ENCODE measurements at regions not wholly inside any gene's neighbourhood (a gene's known extent, or its start where the extent isn't known, plus 50 kb on each side); places are given as distances from the start of the nearest gene placed in this dataset.

DNA sequence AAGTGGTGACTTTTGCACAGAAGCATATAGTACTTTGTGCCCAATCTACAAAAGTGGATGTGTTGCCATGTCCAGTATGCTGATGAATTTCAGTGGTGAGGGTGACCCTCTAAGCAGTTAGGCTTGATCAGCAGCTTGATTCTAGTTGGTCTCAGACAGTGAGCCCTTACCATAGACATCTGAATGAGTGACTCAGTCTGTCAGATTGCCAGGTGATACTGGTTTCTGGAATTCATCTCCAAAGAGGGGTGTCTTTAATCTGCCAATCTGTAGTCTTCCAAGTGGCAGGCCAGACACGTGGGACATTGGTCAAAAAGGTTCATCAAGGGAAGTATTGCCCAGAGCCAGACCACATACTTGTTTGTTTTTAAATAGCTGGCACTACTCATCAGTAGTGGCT is 187.4 kb upstream of the SLC16A7 start:
- intact Hi-C loops (cut with DNase I), result no loop called here
- no peak for DNase-seq
- no peaks in the 10 kb centered on the region for H3K27me3 ChIP-seq

DNA sequence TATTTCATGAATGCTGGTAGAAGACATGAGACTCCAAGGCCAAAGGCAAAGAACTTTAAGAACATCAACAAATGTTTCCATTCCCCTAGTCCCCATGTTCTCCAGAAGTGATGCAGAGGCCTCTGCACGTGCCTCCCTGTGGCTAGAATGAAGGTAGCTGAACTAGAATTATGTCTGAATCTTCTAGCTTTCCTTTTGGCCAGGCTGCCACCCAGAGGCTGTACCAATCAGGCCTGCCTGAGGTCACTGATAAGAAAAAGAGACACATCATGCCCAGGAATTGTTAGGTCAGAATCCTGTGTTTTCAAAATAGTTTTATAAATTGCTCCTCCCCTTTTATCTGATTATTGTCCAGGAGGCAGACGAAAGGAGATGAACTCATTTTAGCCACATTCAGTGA is 188.0 kb upstream of the SLC16A7 start:
- H3K36me3 ChIP-seq, result no peaks in the 10 kb centered on the region
- no peaks in the 10 kb centered on the region for H3K4me1 ChIP-seq
- H3K4me3 ChIP-seq, result no peak overlapping the region
- no peak overlapping the region for H3K27ac ChIP-seq
- TF ChIP-seq, protein P1, sequence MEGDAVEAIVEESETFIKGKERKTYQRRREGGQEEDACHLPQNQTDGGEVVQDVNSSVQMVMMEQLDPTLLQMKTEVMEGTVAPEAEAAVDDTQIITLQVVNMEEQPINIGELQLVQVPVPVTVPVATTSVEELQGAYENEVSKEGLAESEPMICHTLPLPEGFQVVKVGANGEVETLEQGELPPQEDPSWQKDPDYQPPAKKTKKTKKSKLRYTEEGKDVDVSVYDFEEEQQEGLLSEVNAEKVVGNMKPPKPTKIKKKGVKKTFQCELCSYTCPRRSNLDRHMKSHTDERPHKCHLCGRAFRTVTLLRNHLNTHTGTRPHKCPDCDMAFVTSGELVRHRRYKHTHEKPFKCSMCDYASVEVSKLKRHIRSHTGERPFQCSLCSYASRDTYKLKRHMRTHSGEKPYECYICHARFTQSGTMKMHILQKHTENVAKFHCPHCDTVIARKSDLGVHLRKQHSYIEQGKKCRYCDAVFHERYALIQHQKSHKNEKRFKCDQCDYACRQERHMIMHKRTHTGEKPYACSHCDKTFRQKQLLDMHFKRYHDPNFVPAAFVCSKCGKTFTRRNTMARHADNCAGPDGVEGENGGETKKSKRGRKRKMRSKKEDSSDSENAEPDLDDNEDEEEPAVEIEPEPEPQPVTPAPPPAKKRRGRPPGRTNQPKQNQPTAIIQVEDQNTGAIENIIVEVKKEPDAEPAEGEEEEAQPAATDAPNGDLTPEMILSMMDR (IDR thresholded peaks at IDR 0.05), result no peak
- TF ChIP-seq POLR2A (IDR thresholded peaks at IDR 0.05), result no peak
- no peaks in the 10 kb centered on the region for H3K27me3 ChIP-seq
- no peaks in the 10 kb centered on the region for H3K9me3 ChIP-seq
- no peak for DNase-seq
- WGBS, 2 donors, result 56 to 65% methylated on average over 2 of the region's 2 CpGs
- intact Hi-C loops (cut with DNase I), result no loop called here

More for the DNA sequence above, 187.4 kb upstream of the SLC16A7 start:
- no peak overlapping the region for H3K27ac ChIP-seq
- no peaks in the 10 kb centered on the region for H3K36me3 ChIP-seq
- no peak overlapping the region for H3K4me3 ChIP-seq
- no peaks in the 10 kb centered on the region for H3K9me3 ChIP-seq
- TF ChIP-seq, protein P1 (IDR thresholded peaks at IDR 0.05), result no peak
- TF ChIP-seq POLR2A (IDR thresholded peaks at IDR 0.05), result no peak
- H3K4me1 ChIP-seq, result no peaks in the 10 kb centered on the region
- 17 to 67% methylated on average over 1 of the region's 1 CpG for WGBS, 2 donors

DNA sequence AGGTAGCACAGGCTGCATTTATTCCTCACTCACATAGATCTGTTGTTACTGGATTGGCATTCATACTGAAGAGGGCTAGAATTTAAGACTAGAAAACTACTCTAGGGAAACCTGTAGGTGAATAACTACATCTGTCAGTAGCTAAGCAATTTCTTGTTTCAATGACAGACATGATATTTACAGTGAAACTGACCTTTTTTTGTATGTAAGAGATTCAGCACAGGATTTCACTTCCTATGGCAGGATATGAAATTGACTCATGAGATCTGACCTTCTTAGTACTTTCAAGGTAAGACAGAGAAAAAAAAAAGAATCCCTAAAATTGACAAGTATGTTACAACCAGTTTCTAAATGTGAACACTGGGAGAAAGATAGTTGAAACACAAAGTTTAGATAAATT is 189.8 kb upstream of the SLC16A7 start:
- Histone ChIP-seq H3K27ac (no peak overlapping the region), H3K36me3 (no peaks in the 10 kb centered on the region), H3K4me3 (no peak overlapping the region), H3K27me3 (no peaks in the 10 kb centered on the region), H3K4me1 (no peaks in the 10 kb centered on the region), H3K9me3 (no peaks in the 10 kb centered on the region)
- DNase-seq, result no peak
- TF ChIP-seq, protein P1 (IDR thresholded peaks at IDR 0.05), result no peak
- no peak for TF ChIP-seq POLR2A (IDR thresholded peaks at IDR 0.05)
- intact Hi-C loops (cut with DNase I), result no loop called here

DNA sequence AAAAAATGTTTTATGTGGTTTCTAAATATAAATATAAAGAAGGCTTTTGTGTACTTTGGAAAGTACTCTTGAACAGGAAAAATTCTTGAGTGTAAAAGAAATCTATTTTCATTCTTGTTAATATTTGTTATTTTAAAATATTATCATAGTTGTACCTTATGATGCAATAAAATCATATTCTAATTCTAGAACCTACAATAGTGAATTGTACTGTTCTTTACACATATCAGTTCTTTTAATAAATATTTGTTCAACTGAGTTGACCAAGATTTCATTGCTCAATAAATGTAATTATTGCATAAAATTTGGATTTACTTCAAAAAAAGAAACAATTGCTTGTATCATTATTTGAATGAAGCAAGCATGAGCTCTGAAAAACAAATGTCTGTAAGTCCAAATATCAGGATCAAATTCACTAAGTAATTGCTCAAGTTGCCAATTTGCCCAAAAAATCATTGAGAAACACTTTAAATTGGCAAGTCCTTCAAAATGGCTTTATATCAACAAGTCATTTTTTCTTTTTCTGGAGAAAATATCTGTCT is 191.6 kb upstream of the SLC16A7 start:
- Histone ChIP-seq H3K4me3 (no peak overlapping the region), H3K4me1 (no peaks in the 10 kb centered on the region), H3K27me3 (no peaks in the 10 kb centered on the region), H3K27ac (no peak overlapping the region), H3K36me3 (no peaks in the 10 kb centered on the region), H3K9me3 (no peaks in the 10 kb centered on the region)
- intact Hi-C loops (cut with DNase I), result no loop called here
- no peak for DNase-seq
- TF ChIP-seq POLR2A (IDR thresholded peaks at IDR 0.05), result no peak
- TF ChIP-seq, protein P1 (IDR thresholded peaks at IDR 0.05), result no peak

DNA sequence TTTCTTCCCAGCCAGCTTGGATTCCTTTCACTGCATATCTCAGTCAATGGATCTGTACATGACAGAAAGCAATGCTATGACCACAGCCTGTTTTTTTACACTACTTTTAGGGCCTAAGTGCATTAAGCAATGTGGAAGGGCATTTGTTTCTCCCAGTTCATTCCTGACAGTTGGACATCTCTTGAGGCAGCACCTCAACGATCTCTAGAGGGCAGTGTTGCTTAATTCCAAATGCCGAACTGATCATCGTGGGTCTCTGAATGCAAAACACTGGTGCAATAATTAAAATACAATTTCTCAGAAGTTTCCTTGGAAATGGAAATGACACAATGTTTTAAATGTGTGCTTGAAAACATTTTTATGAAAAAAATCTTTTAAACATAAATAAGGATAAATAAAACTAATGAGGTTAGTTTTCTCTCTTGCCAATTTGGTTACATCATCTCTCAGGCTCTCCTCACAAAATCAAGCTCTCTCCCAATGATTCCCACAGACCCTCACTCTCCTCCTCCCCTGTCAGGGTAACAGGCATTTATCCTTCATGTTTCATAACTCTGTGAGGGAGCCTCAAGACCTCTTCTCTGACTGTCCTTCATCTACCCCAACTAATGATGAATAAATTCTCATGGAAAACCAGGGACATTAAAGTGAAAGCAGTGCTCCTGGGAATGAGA is 192.4 kb upstream of the SLC16A7 start:
- TF ChIP-seq POLR2A (IDR thresholded peaks at IDR 0.05), result no peak
- TF ChIP-seq, protein P1 (IDR thresholded peaks at IDR 0.05), result peak; percentile 27 to 70 (median 58)
- intact Hi-C loops (cut with DNase I), result no loop called here
- no peak for DNase-seq
- WGBS, 2 donors, result 0 to 2% methylated on average over 3 of the region's 3 CpGs
- Histone ChIP-seq H3K4me1 (no peaks in the 10 kb centered on the region), H3K27ac (no peak overlapping the region), H3K4me3 (peak overlapping the region in 1 of 4 donors; percentile 22), H3K36me3 (no peaks in the 10 kb centered on the region), H3K27me3 (no peaks in the 10 kb centered on the region), H3K9me3 (no peaks in the 10 kb centered on the region)

Data from esophagus squamous epithelium (tissue), 5 donors.